GM18505 (cell line): ENCODE measurements at regions not wholly inside any gene's neighbourhood (a gene's known extent, or its start where the extent isn't known, plus 50 kb on each side); places are given as distances from the start of the nearest gene placed in this dataset.

Source experiments
- ATAC-seq: cut with Tn5 transposase; IDR thresholded peaks from one replicate; pipeline ENCODE4 v1.9.1; 2021; ENCODE audit not compliant: unreplicated experiment
- POLR2A ChIP-seq: IDR thresholded peaks from 4 replicates; pipeline ENCODE4 v1.6.1; 2011; ENCODE audit warnings: borderline replicate concordance; ENCODE audit not compliant: insufficient read depth, insufficient read length; ENCODE audit errors: extremely low read depth

- no peak for ATAC-seq
Observed at GRCh38 chr6:155916846-155917624, 461.4 kb upstream of the NOX3 start.

GRCh38 chr6:155915651-155916050 lies 460.0 kb upstream of the NOX3 start:
- no peak for ATAC-seq
- TF ChIP-seq POLR2A: no peak

More at GRCh38 chr6:155916846-155917624, 461.4 kb upstream of the NOX3 start:
- TF ChIP-seq POLR2A: no peak

DNA sequence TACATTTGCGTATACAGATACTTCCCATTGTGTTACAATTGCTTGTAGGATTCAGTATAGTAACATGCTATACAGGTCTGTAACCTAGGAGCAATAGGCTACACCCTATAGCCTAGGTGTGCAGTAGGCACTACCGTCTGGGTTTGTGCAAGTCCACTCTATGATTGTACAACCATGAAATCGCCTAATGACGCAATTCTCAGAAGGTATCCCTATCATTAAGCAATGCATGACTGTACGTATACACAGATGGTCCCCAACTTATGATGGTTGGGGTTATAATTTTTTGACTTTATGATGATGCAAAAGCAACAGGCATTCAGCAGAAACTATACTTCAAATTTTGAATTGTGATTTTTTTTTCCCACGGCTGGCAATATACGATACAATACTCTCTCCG lies 458.2 kb upstream of the NOX3 start:
- TF ChIP-seq POLR2A: no peak
- ATAC-seq: no peak

GRCh38 chr6:155909710-155910109 lies 454.1 kb upstream of the NOX3 start:
- ATAC-seq: no peak

GRCh38 chr6:155895641-155896040 lies 440.0 kb upstream of the NOX3 start:
- no peak for ATAC-seq
- TF ChIP-seq POLR2A: no peak

More at GRCh38 chr6:155909710-155910109, 454.1 kb upstream of the NOX3 start:
- no peak for TF ChIP-seq POLR2A

DNA sequence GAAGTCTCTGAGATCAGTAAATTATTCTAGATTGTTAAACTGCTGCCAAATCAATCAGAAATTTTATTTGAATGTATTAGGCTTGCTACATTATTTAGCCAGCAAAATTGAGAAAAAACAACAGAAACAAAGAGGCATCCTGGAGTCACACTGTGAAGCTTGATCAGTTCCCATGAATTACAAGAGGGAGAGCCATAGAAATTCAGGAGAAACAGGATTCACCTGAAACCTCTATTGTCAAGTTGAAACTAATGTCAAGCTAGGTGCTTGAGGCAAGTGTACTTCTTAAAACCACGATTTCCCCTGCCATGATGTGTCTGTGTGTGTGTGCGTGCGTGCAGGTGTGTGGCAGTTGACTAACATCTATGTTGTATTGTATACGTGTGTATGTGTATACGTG lies 439.1 kb upstream of the NOX3 start:
- no peak for ATAC-seq
- no peak for TF ChIP-seq POLR2A

DNA sequence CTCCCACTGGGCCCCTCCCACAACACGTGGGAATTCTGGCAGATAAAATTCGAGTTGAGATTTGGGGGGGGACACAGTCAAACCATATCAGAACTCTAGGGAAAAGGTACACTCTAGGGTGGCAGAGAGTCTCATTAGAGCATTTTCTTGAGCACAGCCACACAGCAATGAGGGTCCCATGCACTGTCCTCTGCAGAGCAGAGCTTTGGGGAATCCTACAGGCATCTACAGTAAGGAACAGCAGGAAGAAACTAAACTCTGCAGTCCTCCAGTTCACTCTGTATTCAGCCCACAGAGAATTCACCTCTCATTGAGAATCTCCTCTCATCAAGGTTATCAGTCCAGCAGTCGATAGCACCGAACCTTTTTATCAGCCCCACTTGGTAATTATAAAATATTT lies 438.6 kb upstream of the NOX3 start:
- no peak for ATAC-seq
- no peak for TF ChIP-seq POLR2A

DNA sequence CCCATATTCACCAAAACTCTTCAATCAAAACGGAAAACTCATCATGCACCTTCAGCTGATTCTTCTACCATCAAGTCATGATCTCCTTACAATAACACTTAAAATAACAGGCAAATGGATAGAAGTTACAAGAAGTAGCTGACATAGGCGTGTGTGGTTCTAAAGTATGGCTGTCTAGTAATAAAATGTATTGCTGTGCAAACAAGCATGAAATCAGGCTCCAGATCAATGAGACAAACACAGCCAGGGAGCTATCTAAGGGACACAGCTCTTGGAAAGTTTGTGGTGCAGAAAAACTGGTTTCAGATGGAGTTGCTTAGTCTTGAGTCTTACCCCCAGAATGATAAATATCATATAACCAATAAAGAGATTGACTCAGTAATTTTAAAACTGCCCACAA lies 434.8 kb upstream of the NOX3 start:
- no peak for ATAC-seq
- TF ChIP-seq POLR2A: no peak

DNA sequence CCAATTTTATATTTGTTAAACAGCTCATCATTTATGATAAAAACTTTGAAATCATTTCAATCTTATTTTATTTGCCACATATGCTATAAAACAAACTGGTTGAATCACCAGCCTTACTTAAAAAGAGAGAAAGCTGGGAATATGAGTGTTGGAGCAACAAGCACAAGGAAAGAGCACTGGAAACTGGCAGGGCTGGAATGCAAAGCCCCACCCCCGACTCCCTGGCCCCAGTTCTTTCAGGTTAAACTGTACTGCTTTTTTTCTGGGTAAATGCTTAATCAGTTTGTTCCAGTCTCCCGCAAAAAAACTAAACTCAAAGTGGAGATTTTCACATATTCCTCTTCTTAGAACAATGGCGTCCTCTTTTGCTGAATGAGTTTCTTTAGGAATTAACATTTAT lies 433.8 kb upstream of the NOX3 start:
- TF ChIP-seq POLR2A: no peak
- no peak for ATAC-seq

- no peak for TF ChIP-seq POLR2A
- ATAC-seq: no peak
Observed at GRCh38 chr6:155887421-155887820, 431.8 kb upstream of the NOX3 start.

DNA sequence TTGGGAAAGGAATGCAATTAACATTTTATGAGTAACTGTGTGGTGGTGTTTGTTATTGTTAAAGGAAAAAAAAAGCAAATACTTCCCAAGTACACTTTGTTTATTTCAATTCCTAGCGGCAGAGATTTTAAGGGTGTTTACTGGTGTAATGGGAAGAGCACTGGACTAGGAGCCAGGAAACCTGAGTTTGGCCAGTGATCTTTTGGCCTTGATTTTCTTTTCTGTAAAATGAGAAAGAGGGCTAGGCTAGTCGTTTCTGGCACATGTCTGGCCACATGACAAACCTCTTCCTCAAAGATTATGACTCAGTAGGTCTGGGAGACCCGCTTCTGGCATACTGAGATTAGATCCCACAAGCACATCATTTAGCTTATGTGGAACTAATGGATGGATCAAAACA lies 428.1 kb upstream of the NOX3 start:
- TF ChIP-seq POLR2A: no peak
- no peak for ATAC-seq

DNA sequence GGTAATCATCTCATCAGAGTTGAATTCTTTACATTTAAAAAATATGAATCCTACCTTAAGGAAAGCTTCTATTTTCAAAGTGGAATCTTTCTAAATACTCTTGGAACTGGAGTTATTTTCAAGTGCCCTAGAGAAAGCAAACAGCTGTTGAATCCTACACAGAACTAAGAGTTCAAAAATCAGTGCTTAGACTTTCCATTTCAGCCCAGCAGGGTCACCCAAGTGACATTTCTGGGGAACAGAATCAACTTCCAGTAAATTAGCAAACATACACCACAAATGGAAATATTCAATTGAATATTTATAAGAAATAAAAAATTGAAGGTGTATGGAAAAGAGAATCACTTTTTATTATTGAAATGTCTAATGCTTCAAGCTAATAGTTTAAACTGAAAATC lies 427.7 kb upstream of the NOX3 start:
- ATAC-seq: no peak
- no peak for TF ChIP-seq POLR2A

DNA sequence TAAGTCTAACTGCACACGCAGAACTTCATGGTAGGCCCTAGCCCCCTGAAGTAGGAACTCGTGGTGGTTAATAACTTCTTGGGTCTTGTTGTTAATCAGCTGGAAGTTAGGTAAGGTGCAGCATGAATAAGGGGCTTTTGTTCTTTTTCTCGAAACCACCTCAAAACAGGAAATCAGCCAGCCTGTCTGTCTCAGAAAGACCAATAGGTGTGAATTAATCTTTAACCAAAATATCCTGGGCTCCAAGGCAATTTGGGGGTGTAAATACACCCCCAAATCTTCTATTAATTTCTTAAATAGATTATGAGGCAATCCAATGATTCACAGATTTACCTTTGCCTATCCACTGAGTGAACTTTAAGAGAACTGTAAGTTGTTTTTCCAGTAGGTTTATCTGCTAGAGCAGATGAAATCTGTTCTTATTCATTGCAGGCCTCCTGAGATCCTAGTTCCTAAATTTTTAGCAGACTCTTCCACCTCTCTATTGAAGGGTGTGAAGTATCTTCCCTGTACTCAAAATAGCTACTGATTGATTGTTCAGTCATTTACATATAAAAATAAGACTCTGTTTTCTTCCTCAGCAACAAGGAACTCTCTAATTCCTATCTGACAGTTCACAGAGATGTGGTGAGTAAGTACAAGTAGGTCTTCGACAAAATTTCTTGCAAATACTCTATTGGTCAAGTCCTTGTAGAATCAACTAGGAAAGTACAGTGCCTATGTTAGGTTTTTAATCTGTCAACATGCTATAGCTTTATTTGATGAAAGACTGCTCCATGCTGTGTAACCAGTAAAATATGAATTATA lies 427.1 kb upstream of the NOX3 start:
- ATAC-seq: peak; percentile 89

More for the DNA sequence above, 427.1 kb upstream of the NOX3 start:
- no peak for TF ChIP-seq POLR2A
